Stomach (tissue), 8 donors: ENCODE measurements at regions not wholly inside any gene's neighbourhood (a gene's known extent, or its start where the extent isn't known, plus 50 kb on each side); places are given as distances from the start of the nearest gene placed in this dataset.

Experiments
- DNase-seq, 2 donors: peaks; one replicate each; pipeline versions ENCODE4 v3.0.0 to v3.0.0-alpha.2; 2013 to 2019
- H3K27ac ChIP-seq, 5 donors: fragments of 200-600 bp in 4 of 5; sonication (generic) in 4 of 5; one replicate each; pipeline ENCODE4 v1.5.1; 2013 to 2019; ENCODE audit warnings: mild to moderate bottlenecking in 1 of 5, moderate library complexity in 1 of 5
- H3K27me3 ChIP-seq, 3 donors: fragments of 200-600 bp; sonication (generic); one replicate each; pipeline ENCODE4 v1.5.1; 2017 to 2019; ENCODE audit warnings: mixed run types in 1 of 3
- H3K36me3 ChIP-seq, 4 donors: fragments of 200-600 bp; sonication (generic); 1 replicate in 3 of 4; 2 replicates in 1 of 4; pipeline ENCODE4 v1.5.1; 2016 to 2019
- H3K4me1 ChIP-seq, 4 donors: fragments of 200-600 bp; sonication (generic); one replicate each; pipeline ENCODE4 v1.5.1; 2016 to 2019
- H3K4me3 ChIP-seq, 4 donors: fragments of 200-600 bp; sonication (generic) in 3 of 4; one replicate each; pipeline ENCODE4 v1.5.1; 2016 to 2019; ENCODE audit warnings: mild to moderate bottlenecking in 1 of 4
- H3K9me3 ChIP-seq, 4 donors: fragments of 200-600 bp; sonication (generic); one replicate each; pipeline ENCODE4 v1.5.1; 2016 to 2019
- EP300 ChIP-seq: sonication (generic); formaldehyde crosslinking; IDR thresholded peaks from one replicate; pipeline ENCODE4 v1.6.1; 2017; ENCODE audit warnings: antibody characterized with exemption
- POLR2A ChIP-seq, 4 donors: fragments of 450-650 bp; IDR thresholded peaks; one replicate each; pipeline ENCODE4 v1.6.1; 2016; ENCODE audit warnings: antibody characterized with exemption in 4 of 4, control low read depth in 2 of 4, mild to moderate bottlenecking in 1 of 4, moderate library complexity in 1 of 4
- POLR2AphosphoS5 ChIP-seq, 3 donors: sonication (generic); formaldehyde crosslinking; IDR thresholded peaks; one replicate each; pipeline ENCODE4 v1.6.1; 2016; ENCODE audit warnings: antibody characterized with exemption in 3 of 3
- WGBS, 5 donors: extraction: QIAGEN DNeasy Blood & Tissue Kit in 3 of 5; methylation state at CpG; one replicate each; pipeline versions ENCODE4 v1.1.5 to v1.1.7; 2013 to 2018; 5-methylcytosine and 5-hydroxymethylcytosine counted together
- intact Hi-C: fragments of 100-400 bp; cut with DNase I; formaldehyde crosslinking; loops from one replicate; pipeline ENCODE4 v1.15.1; 2023; ENCODE audit warnings: low total_unique reads
- TF ChIP-seq, protein P1 (sequence below), 7 experiments: fragments of 450-650 bp in 4 of 7; fragments of 200-600 bp in 3 of 7; sonication (generic) in 3 of 7; IDR thresholded peaks; one replicate each; pipeline ENCODE4 v1.5.1; 2016 to 2019; ENCODE audit warnings: antibody characterized with exemption in 7 of 7, control low read depth in 2 of 7, mild to moderate bottlenecking in 1 of 7
- donor health status: healthy with polysubstance abuse.
- donor health status: Bipolar disorder and iron deficiency.
- donor health status: healthy.

DNA sequence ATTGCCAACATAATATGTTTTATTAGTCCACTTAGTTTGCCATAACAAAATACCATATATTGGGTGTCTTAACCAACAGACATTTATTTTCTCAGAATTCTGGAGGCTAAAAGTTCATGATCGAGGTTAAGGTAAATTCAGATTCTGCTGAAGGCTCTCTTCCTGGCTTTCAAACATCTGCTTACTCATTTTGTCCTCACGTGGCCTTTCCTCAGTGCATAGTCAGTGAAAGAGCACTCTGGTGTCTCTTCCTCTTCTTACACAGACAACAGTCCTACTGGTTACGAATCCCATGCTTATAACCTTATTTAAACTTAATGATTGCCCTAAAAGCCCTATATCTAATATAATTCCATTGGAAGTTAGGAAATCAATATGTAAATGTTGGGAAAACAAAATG, 479.7 kb downstream of the FSCB start:
- no peaks in the 10 kb centered on the region for H3K36me3 ChIP-seq
- intact Hi-C loops = no loop called here
- H3K27me3 ChIP-seq = no peaks in the 10 kb centered on the region
- WGBS, 5 donors = 59 to 69% (median 63%) methylated on average over 3 of the region's 3 CpGs
- no peak overlapping the region for H3K4me3 ChIP-seq
- peaks cover 0 to 13% (median 0%) of the 10 kb centered on the region in 4 donors for H3K9me3 ChIP-seq
- H3K27ac ChIP-seq = no peak overlapping the region
- no peak for DNase-seq
- no peaks in the 10 kb centered on the region for H3K4me1 ChIP-seq
- TF ChIP-seq POLR2A (IDR thresholded peaks at IDR 0.05) (no peak), EP300 (no peak), POLR2AphosphoS5 (IDR thresholded peaks at IDR 0.05) (no peak)
- TF ChIP-seq, protein P1, sequence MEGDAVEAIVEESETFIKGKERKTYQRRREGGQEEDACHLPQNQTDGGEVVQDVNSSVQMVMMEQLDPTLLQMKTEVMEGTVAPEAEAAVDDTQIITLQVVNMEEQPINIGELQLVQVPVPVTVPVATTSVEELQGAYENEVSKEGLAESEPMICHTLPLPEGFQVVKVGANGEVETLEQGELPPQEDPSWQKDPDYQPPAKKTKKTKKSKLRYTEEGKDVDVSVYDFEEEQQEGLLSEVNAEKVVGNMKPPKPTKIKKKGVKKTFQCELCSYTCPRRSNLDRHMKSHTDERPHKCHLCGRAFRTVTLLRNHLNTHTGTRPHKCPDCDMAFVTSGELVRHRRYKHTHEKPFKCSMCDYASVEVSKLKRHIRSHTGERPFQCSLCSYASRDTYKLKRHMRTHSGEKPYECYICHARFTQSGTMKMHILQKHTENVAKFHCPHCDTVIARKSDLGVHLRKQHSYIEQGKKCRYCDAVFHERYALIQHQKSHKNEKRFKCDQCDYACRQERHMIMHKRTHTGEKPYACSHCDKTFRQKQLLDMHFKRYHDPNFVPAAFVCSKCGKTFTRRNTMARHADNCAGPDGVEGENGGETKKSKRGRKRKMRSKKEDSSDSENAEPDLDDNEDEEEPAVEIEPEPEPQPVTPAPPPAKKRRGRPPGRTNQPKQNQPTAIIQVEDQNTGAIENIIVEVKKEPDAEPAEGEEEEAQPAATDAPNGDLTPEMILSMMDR (IDR thresholded peaks at IDR 0.05) = no peak

DNA sequence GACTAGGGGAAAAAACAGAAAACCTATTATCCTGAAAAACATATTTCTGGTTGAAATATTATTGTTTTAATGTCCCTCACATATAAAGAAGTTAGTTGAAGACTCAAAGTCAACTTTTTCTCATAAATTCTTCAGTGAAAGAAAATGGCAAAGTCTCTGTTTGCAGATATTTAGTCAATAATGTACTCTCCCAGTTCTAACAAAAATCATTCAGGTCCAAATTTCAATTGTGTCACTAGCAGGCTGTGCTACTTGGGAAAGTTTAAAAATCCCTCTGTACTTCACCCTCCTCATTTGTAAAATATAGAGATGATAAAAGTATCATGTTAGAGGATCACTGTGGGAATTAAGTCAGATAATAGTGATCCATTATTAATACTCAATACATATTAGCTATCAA, 496.5 kb downstream of the FSCB start:
- H3K27ac ChIP-seq = no peak overlapping the region
- DNase-seq = no peak
- H3K27me3 ChIP-seq = no peaks in the 10 kb centered on the region
- H3K4me1 ChIP-seq = no peaks in the 10 kb centered on the region
- TF ChIP-seq, protein P1 (IDR thresholded peaks at IDR 0.05) = no peak
- TF ChIP-seq POLR2AphosphoS5 (IDR thresholded peaks at IDR 0.05) (no peak), EP300 (no peak), POLR2A (IDR thresholded peaks at IDR 0.05) (no peak)
- H3K9me3 ChIP-seq = peaks cover 0 to 10% (median 3%) of the 10 kb centered on the region in 4 donors
- no peak overlapping the region for H3K4me3 ChIP-seq
- intact Hi-C loops = no loop called here
- no peaks in the 10 kb centered on the region for H3K36me3 ChIP-seq

DNA sequence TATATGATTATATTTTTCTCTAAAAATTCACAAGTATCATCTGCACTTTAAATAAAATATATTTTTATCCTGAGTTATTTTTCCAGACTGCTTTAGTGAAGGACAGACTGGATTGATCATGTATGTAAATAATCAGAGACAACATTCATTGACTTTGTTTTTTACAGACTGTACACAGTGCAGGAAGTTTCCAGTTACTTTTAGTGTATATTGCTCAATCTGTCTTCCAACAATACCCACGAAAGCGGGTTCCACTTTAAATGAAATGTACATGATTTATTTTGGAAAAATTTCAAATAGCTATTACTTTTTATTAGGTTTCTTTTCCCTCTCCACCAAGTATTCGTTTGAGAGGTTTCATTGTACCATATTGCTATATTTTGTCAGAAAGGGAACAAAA, 497.0 kb downstream of the FSCB start:
- intact Hi-C loops = no loop called here
- peaks cover 0 to 10% (median 3%) of the 10 kb centered on the region in 4 donors for H3K9me3 ChIP-seq
- H3K4me1 ChIP-seq = no peaks in the 10 kb centered on the region
- WGBS, 5 donors = 46 to 61% (median 55%) methylated on average over 3 of the region's 3 CpGs
- TF ChIP-seq POLR2AphosphoS5 (IDR thresholded peaks at IDR 0.05) (no peak), EP300 (no peak), POLR2A (IDR thresholded peaks at IDR 0.05) (no peak)
- TF ChIP-seq, protein P1 (IDR thresholded peaks at IDR 0.05) = no peak
- no peak overlapping the region for H3K27ac ChIP-seq
- H3K36me3 ChIP-seq = no peaks in the 10 kb centered on the region
- DNase-seq = no peak
- H3K4me3 ChIP-seq = no peak overlapping the region
- no peaks in the 10 kb centered on the region for H3K27me3 ChIP-seq

DNA sequence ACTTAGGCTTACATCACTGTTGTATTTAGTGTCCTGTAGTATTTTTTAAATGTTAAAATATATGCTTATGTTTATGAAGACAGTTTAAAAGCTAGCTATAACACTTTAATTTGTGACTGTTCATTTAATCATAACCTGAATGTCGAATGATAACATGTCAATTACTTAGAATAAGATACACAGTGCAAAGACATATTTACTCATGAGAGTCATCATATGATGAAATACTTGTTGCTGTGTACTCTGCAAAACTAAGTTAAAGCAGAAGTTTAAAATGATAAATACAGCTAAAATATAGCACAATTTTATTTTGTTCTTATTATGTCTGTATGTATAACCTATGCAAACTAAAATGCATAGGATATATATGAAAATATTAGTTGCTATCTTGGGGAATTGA, 497.4 kb downstream of the FSCB start:
- no peaks in the 10 kb centered on the region for H3K4me1 ChIP-seq
- H3K27ac ChIP-seq = no peak overlapping the region
- H3K4me3 ChIP-seq = no peak overlapping the region
- WGBS, 5 donors = 0 to 65% (median 44%) methylated on average over 1 of the region's 1 CpG
- TF ChIP-seq, protein P1 (IDR thresholded peaks at IDR 0.05) = no peak
- no peaks in the 10 kb centered on the region for H3K36me3 ChIP-seq
- no peaks in the 10 kb centered on the region for H3K27me3 ChIP-seq
- no peak for DNase-seq
- intact Hi-C loops = no loop called here
- H3K9me3 ChIP-seq = peaks cover 0 to 12% (median 5%) of the 10 kb centered on the region in 4 donors

DNA sequence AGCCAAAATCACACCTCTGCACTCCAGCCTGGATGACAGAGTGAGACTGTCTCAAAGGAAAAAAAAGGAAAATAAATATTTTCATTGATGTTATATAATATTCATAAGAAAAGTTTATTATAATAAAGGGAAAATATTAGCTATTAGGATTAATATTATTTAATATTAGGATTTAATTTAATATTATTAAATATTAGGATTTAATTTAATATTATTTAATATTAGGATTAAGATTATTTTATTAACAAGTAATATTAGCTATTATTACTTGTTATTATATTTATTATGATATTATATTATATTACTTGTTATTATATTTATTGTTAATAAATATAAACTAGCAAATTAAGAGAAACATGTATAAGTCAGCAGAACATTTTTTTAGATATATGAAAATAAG, 518.1 kb downstream of the FSCB start:
- H3K27ac ChIP-seq = no peak overlapping the region
- no peak overlapping the region for H3K4me3 ChIP-seq
- no peaks in the 10 kb centered on the region for H3K36me3 ChIP-seq
- TF ChIP-seq POLR2AphosphoS5 (IDR thresholded peaks at IDR 0.05) = no peak
- TF ChIP-seq POLR2A (IDR thresholded peaks at IDR 0.05) = no peak
- TF ChIP-seq, protein P1 (IDR thresholded peaks at IDR 0.05) = no peak
- no peak for TF ChIP-seq EP300
- H3K9me3 ChIP-seq = no peaks in the 10 kb centered on the region
- no peaks in the 10 kb centered on the region for H3K4me1 ChIP-seq
- DNase-seq = no peak
- no peaks in the 10 kb centered on the region for H3K27me3 ChIP-seq
- intact Hi-C loops = no loop called here
